SK-N-SH treated with all-trans-retinoic acid at 6 μM for 48 hours (cell line): ENCODE measurements at regions not wholly inside any gene's neighbourhood (a gene's known extent, or its start where the extent isn't known, plus 50 kb on each side); places are given as distances from the start of the nearest gene placed in this dataset.

Experiments
- ATAC-seq: fragments of 200-7000 bp; cut with Tn5 transposase; 3 replicates; pipeline ENCODE4 v1.9.1; 2020; ENCODE audit warnings: mild to moderate bottlenecking, moderate library complexity
- ARNTL ChIP-seq: fragments of 450-650 bp; formaldehyde crosslinking; IDR thresholded peaks from 2 replicates; pipeline ENCODE4 v1.5.0; 2020; ENCODE audit warnings: low read depth, mild to moderate bottlenecking, moderate library complexity, borderline replicate concordance
- BACH2 ChIP-seq: fragments of 250-450 bp; sonication (Bioruptor Pico); IDR thresholded peaks from 2 replicates; pipeline ENCODE4 v1.9.0; 2021; ENCODE audit warnings: mild to moderate bottlenecking, borderline replicate concordance
- CREB5 ChIP-seq: fragments of 250-450 bp; sonication (Bioruptor Pico); IDR thresholded peaks from 2 replicates; pipeline ENCODE4 v1.5.1; 2020; ENCODE audit warnings: low read depth, mild to moderate bottlenecking, moderate library complexity
- CSDC2 ChIP-seq: fragments of 250-450 bp; sonication (Bioruptor Pico); IDR thresholded peaks from 2 replicates; pipeline ENCODE4 v1.5.0; 2020; ENCODE audit warnings: mild to moderate bottlenecking, moderate library complexity
- ESRRG ChIP-seq: fragments of 250-450 bp; sonication (Bioruptor Pico); IDR thresholded peaks from 2 replicates; pipeline ENCODE4 v1.6.1; 2021; ENCODE audit warnings: mild to moderate bottlenecking
- GLIS3 ChIP-seq: fragments of 250-450 bp; sonication (Bioruptor Pico); IDR thresholded peaks from 2 replicates; pipeline ENCODE4 v1.5.0; 2020; ENCODE audit warnings: mild to moderate bottlenecking, moderate library complexity
- OSR1 ChIP-seq: fragments of 250-450 bp; sonication (Bioruptor Pico); IDR thresholded peaks from 2 replicates; pipeline ENCODE4 v1.8.0; 2022; ENCODE audit warnings: moderate library complexity, mild to moderate bottlenecking, inconsistent platforms
- PPARA ChIP-seq: fragments of 250-450 bp; sonication (Bioruptor Pico); IDR thresholded peaks from 2 replicates; pipeline ENCODE4 v1.5.0; 2020; ENCODE audit warnings: mild to moderate bottlenecking, borderline replicate concordance
- RARB ChIP-seq: fragments of 250-450 bp; sonication (Bioruptor Pico); IDR thresholded peaks from 2 replicates; pipeline ENCODE4 v1.8.0; 2021; ENCODE audit warnings: mild to moderate bottlenecking, moderate library complexity
- TOX ChIP-seq: fragments of 250-450 bp; sonication (Bioruptor Pico); IDR thresholded peaks from 2 replicates; pipeline ENCODE4 v1.8.0; 2021; ENCODE audit warnings: mild to moderate bottlenecking, moderate library complexity, borderline replicate concordance
- ZC3H10 ChIP-seq: fragments of 250-450 bp; sonication (Bioruptor Pico); IDR thresholded peaks from 2 replicates; pipeline ENCODE4 v1.5.1; 2021; ENCODE audit warnings: mild to moderate bottlenecking, moderate library complexity
- ZFP30 ChIP-seq: fragments of 450-650 bp; formaldehyde crosslinking; IDR thresholded peaks from 2 replicates; pipeline ENCODE4 v1.5.0; 2022; ENCODE audit warnings: mild to moderate bottlenecking, moderate library complexity
- ZNF565 ChIP-seq: fragments of 450-650 bp; formaldehyde crosslinking; conservative IDR thresholded peaks from 2 replicates; pipeline ENCODE4 v1.5.0; 2020; ENCODE audit warnings: low read depth, mild to moderate bottlenecking, moderate library complexity
- ZNF70 ChIP-seq: fragments of 450-650 bp; formaldehyde crosslinking; IDR thresholded peaks from 2 replicates; pipeline ENCODE4 v1.5.0; 2020; ENCODE audit warnings: mild to moderate bottlenecking, moderate library complexity
- ZNF8 ChIP-seq: fragments of 450-650 bp; formaldehyde crosslinking; IDR thresholded peaks from 2 replicates; pipeline ENCODE4 v1.5.0; 2020; ENCODE audit warnings: mild to moderate bottlenecking, moderate library complexity
- TF ChIP-seq, protein P1 (sequence below): fragments of 250-450 bp; sonication (Bioruptor Pico); IDR thresholded peaks from 2 replicates; pipeline ENCODE4 v1.8.0; 2020; ENCODE audit warnings: mild to moderate bottlenecking, moderate library complexity, borderline replicate concordance
- TF ChIP-seq, protein P2 (sequence below): fragments of 250-450 bp; sonication (Bioruptor Pico); IDR thresholded peaks from 2 replicates; pipeline ENCODE4 v1.8.0; 2021; ENCODE audit warnings: low read depth, mild to moderate bottlenecking, moderate library complexity, borderline replicate concordance

DNA sequence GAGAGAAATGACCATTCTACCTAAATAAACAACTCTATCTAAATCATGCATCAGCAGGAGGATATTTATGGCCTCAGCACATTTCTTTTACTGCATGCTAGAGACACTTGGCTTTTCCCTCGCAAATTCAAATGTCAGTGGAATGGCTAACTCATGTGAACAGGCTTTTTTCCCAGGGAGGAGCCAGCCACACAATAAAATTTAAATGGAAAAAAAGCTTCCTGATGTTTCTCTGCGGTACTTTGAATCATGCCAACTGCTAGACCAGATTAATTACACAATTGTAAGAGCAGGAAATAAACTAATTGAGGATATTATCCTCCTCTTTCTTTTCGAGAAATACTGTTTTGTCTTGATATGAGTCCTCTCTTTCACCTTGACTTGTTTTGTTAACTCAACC lies 676.3 kb downstream of the IRS1 start (continued):
- TF ChIP-seq, protein P1, sequence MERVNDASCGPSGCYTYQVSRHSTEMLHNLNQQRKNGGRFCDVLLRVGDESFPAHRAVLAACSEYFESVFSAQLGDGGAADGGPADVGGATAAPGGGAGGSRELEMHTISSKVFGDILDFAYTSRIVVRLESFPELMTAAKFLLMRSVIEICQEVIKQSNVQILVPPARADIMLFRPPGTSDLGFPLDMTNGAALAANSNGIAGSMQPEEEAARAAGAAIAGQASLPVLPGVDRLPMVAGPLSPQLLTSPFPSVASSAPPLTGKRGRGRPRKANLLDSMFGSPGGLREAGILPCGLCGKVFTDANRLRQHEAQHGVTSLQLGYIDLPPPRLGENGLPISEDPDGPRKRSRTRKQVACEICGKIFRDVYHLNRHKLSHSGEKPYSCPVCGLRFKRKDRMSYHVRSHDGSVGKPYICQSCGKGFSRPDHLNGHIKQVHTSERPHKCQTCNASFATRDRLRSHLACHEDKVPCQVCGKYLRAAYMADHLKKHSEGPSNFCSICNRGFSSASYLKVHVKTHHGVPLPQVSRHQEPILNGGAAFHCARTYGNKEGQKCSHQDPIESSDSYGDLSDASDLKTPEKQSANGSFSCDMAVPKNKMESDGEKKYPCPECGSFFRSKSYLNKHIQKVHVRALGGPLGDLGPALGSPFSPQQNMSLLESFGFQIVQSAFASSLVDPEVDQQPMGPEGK = no peak

DNA sequence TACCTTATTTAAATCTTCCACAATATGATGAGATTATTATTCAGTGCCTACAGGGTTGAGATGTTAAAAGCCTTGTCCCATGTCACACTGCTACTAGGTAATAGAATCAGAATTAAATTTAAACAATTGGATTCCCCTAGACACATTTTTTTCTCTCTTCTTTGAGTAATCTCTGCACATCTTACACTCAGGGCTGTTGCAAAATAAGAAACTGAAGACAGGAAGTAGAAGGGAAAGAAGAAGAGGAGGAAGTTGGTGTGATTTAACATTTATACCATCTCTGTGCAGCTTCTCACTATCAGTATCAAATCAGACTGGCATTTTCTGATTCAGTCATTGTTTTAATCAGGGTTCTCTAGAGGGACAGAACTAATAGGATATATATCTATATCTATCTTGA lies 677.6 kb downstream of the IRS1 start:
- no peak for TF ChIP-seq OSR1 (CRISPR knock-in tag)
- TF ChIP-seq GLIS3 = no peak
- no peak for TF ChIP-seq PPARA (CRISPR knock-in tag)
- TF ChIP-seq ZNF70 (CRISPR knock-in tag) = no peak
- TF ChIP-seq CREB5 (CRISPR knock-in tag) = no peak
- TF ChIP-seq ESRRG (CRISPR knock-in tag) = no peak
- TF ChIP-seq CSDC2 (CRISPR knock-in tag) = no peak
- TF ChIP-seq, protein P2, sequence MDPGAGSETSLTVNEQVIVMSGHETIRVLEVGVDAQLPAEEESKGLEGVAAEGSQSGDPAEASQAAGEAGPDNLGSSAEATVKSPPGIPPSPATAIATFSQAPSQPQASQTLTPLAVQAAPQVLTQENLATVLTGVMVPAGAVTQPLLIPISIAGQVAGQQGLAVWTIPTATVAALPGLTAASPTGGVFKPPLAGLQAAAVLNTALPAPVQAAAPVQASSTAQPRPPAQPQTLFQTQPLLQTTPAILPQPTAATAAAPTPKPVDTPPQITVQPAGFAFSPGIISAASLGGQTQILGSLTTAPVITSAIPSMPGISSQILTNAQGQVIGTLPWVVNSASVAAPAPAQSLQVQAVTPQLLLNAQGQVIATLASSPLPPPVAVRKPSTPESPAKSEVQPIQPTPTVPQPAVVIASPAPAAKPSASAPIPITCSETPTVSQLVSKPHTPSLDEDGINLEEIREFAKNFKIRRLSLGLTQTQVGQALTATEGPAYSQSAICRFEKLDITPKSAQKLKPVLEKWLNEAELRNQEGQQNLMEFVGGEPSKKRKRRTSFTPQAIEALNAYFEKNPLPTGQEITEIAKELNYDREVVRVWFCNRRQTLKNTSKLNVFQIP = no peak
- no peak for TF ChIP-seq RARB
- TF ChIP-seq ZC3H10 = no peak
- TF ChIP-seq ARNTL (CRISPR knock-in tag) = no peak
- TF ChIP-seq, protein P1 = no peak
- no peak for TF ChIP-seq ZFP30 (CRISPR knock-in tag)
- no peak for TF ChIP-seq ZNF8 (CRISPR knock-in tag)
- no peak for ATAC-seq

GRCh38 chr2:226121046-226121738 lies 678.4 kb downstream of the IRS1 start:
- TF ChIP-seq TOX (CRISPR knock-in tag) = peak; percentile 89
- TF ChIP-seq BACH2 (CRISPR knock-in tag) = no peak
- TF ChIP-seq, all 23 proteins: peak for 1
- ATAC-seq = peak; percentile 39

- ATAC-seq = peak; percentile 26
- TF ChIP-seq ZC3H10 (peak; percentile 72; the same call in 1 of the 2 replicates), OSR1 (CRISPR knock-in tag) (no peak), TOX (CRISPR knock-in tag) (peak; percentile 27; the same call in 1 of the 2 replicates)
Observed at GRCh38 chr2:226118471-226119429, 680.9 kb downstream of the IRS1 start.

DNA sequence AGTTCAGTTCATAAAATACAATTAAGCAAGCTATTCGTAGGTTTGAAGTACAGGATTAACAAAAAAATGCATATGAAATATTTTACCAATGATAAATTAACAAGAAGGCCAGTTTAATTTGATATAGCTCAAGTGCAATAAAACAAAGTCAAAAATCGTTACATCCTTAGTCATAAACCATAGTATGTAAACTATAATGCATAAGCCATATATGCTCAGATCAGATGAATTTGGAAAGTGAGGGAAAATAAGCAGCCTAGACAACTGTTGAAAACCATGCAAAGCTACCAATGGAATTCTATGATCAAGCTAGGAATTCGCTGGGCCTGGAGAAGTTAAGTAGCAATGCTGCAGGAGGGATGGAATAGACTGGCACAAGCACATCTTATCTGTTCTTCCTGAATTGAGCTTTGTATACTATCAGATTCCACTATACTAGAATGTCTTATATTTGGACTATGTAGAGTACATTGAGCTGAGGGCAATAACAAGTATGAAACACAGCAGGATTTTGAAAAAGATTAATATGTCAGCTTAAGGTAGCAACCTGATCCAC lies 682.0 kb downstream of the IRS1 start:
- ATAC-seq = peak; percentile 13
- TF ChIP-seq GLIS3 = no peak
- TF ChIP-seq BACH2 (CRISPR knock-in tag) = no peak
- TF ChIP-seq, all 23 proteins: peak for 0

GRCh38 chr2:226116346-226116745 lies 683.3 kb downstream of the IRS1 start:
- no peak for TF ChIP-seq GLIS3
- no peak for TF ChIP-seq ESRRG (CRISPR knock-in tag)
- TF ChIP-seq OSR1 (CRISPR knock-in tag) = no peak
- TF ChIP-seq, protein P2 = no peak
- TF ChIP-seq CSDC2 (CRISPR knock-in tag) = no peak
- TF ChIP-seq ZNF565 (CRISPR knock-in tag) = no peak
- ATAC-seq = no peak
